ENCODE measurements at regions not wholly inside any gene's neighbourhood (a gene's known extent, or its start where the extent isn't known, plus 50 kb on each side); places are given as distances from the start of the nearest gene placed in this dataset.

- no peak for TF ChIP-seq IRF5 (IDR thresholded peaks at IDR 0.05; ENCODE audit: borderline replicate concordance)
- no peak for TF ChIP-seq SIX5 (IDR thresholded peaks at IDR 0.05; ENCODE audit: low read depth, low read length, severe bottlenecking)
- TF ChIP-seq ZNF217 (IDR thresholded peaks at IDR 0.05), result no peak
- no peak for TF ChIP-seq HDAC6 (IDR thresholded peaks at IDR 0.05; ENCODE audit: unreplicated experiment)
- TF ChIP-seq SMARCA5 (IDR thresholded peaks at IDR 0.05), result no peak
- no peak for TF ChIP-seq YBX1 (IDR thresholded peaks at IDR 0.05)
- TF ChIP-seq, protein P1, sequence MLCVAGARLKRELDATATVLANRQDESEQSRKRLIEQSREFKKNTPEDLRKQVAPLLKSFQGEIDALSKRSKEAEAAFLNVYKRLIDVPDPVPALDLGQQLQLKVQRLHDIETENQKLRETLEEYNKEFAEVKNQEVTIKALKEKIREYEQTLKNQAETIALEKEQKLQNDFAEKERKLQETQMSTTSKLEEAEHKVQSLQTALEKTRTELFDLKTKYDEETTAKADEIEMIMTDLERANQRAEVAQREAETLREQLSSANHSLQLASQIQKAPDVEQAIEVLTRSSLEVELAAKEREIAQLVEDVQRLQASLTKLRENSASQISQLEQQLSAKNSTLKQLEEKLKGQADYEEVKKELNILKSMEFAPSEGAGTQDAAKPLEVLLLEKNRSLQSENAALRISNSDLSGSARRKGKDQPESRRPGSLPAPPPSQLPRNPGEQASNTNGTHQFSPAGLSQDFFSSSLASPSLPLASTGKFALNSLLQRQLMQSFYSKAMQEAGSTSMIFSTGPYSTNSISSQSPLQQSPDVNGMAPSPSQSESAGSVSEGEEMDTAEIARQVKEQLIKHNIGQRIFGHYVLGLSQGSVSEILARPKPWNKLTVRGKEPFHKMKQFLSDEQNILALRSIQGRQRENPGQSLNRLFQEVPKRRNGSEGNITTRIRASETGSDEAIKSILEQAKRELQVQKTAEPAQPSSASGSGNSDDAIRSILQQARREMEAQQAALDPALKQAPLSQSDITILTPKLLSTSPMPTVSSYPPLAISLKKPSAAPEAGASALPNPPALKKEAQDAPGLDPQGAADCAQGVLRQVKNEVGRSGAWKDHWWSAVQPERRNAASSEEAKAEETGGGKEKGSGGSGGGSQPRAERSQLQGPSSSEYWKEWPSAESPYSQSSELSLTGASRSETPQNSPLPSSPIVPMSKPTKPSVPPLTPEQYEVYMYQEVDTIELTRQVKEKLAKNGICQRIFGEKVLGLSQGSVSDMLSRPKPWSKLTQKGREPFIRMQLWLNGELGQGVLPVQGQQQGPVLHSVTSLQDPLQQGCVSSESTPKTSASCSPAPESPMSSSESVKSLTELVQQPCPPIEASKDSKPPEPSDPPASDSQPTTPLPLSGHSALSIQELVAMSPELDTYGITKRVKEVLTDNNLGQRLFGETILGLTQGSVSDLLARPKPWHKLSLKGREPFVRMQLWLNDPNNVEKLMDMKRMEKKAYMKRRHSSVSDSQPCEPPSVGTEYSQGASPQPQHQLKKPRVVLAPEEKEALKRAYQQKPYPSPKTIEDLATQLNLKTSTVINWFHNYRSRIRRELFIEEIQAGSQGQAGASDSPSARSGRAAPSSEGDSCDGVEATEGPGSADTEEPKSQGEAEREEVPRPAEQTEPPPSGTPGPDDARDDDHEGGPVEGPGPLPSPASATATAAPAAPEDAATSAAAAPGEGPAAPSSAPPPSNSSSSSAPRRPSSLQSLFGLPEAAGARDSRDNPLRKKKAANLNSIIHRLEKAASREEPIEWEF (IDR thresholded peaks at IDR 0.05; ENCODE audit: insufficient replicate concordance, low read depth, low read length), result no peak
- TF ChIP-seq EP300 (IDR thresholded peaks at IDR 0.05; ENCODE audit: borderline replicate concordance in 1 of 2, control insufficient read depth in 1 of 2, low read depth in 2 of 2, low read length in 2 of 2), result no peak
- TF ChIP-seq FOXM1 (IDR thresholded peaks at IDR 0.05; ENCODE audit: low read depth, low read length), result no peak
These were observed 178.4 kb upstream of the ELL2 start (continued) for GRCh38 chr5:96140084-96140483.
